SK-N-SH treated with all-trans-retinoic acid at 6 μM for 48 hours (cell line): ENCODE measurements at regions not wholly inside any gene's neighbourhood (a gene's known extent, or its start where the extent isn't known, plus 50 kb on each side); places are given as distances from the start of the nearest gene placed in this dataset.

ENCODE experiments used
- ATAC-seq: fragments of 200-7000 bp; cut with Tn5 transposase; 3 replicates; pipeline ENCODE4 v1.9.1; 2020; ENCODE audit warnings: mild to moderate bottlenecking, moderate library complexity
- ARNTL ChIP-seq: fragments of 450-650 bp; formaldehyde crosslinking; IDR thresholded peaks from 2 replicates; pipeline ENCODE4 v1.5.0; 2020; ENCODE audit warnings: low read depth, mild to moderate bottlenecking, moderate library complexity, borderline replicate concordance
- CSDC2 ChIP-seq: fragments of 250-450 bp; sonication (Bioruptor Pico); IDR thresholded peaks from 2 replicates; pipeline ENCODE4 v1.5.0; 2020; ENCODE audit warnings: mild to moderate bottlenecking, moderate library complexity
- ESRRG ChIP-seq: fragments of 250-450 bp; sonication (Bioruptor Pico); IDR thresholded peaks from 2 replicates; pipeline ENCODE4 v1.6.1; 2021; ENCODE audit warnings: mild to moderate bottlenecking
- GLIS3 ChIP-seq: fragments of 250-450 bp; sonication (Bioruptor Pico); IDR thresholded peaks from 2 replicates; pipeline ENCODE4 v1.5.0; 2020; ENCODE audit warnings: mild to moderate bottlenecking, moderate library complexity
- ISL1 ChIP-seq: fragments of 250-450 bp; sonication (Bioruptor Pico); IDR thresholded peaks from 2 replicates; pipeline ENCODE4 v2.1.2; 2022; ENCODE audit warnings: mild to moderate bottlenecking, moderate library complexity
- PPARA ChIP-seq: fragments of 250-450 bp; sonication (Bioruptor Pico); IDR thresholded peaks from 2 replicates; pipeline ENCODE4 v1.5.0; 2020; ENCODE audit warnings: mild to moderate bottlenecking, borderline replicate concordance
- RARB ChIP-seq: fragments of 250-450 bp; sonication (Bioruptor Pico); IDR thresholded peaks from 2 replicates; pipeline ENCODE4 v1.8.0; 2021; ENCODE audit warnings: mild to moderate bottlenecking, moderate library complexity
- SNAI2 ChIP-seq: fragments of 250-450 bp; sonication (Bioruptor Pico); IDR thresholded peaks from 2 replicates; pipeline ENCODE4 v1.5.0; 2020; ENCODE audit warnings: mild to moderate bottlenecking, moderate library complexity
- TCF4 ChIP-seq: fragments of 250-450 bp; sonication (Bioruptor Pico); IDR thresholded peaks from 2 replicates; pipeline ENCODE4 v1.8.0; 2021; ENCODE audit warnings: mild to moderate bottlenecking, moderate library complexity, borderline replicate concordance
- TOX ChIP-seq: fragments of 250-450 bp; sonication (Bioruptor Pico); IDR thresholded peaks from 2 replicates; pipeline ENCODE4 v1.8.0; 2021; ENCODE audit warnings: mild to moderate bottlenecking, moderate library complexity, borderline replicate concordance
- ZC3H10 ChIP-seq: fragments of 250-450 bp; sonication (Bioruptor Pico); IDR thresholded peaks from 2 replicates; pipeline ENCODE4 v1.5.1; 2021; ENCODE audit warnings: mild to moderate bottlenecking, moderate library complexity
- ZFP3 ChIP-seq: fragments of 250-450 bp; sonication (Bioruptor Pico); IDR thresholded peaks from 2 replicates; pipeline ENCODE4 v1.5.0; 2020; ENCODE audit warnings: mild to moderate bottlenecking, moderate library complexity
- ZFP30 ChIP-seq: fragments of 450-650 bp; formaldehyde crosslinking; IDR thresholded peaks from 2 replicates; pipeline ENCODE4 v1.5.0; 2022; ENCODE audit warnings: mild to moderate bottlenecking, moderate library complexity
- ZNF565 ChIP-seq: fragments of 450-650 bp; formaldehyde crosslinking; conservative IDR thresholded peaks from 2 replicates; pipeline ENCODE4 v1.5.0; 2020; ENCODE audit warnings: low read depth, mild to moderate bottlenecking, moderate library complexity
- ZNF70 ChIP-seq: fragments of 450-650 bp; formaldehyde crosslinking; IDR thresholded peaks from 2 replicates; pipeline ENCODE4 v1.5.0; 2020; ENCODE audit warnings: mild to moderate bottlenecking, moderate library complexity
- ZNF8 ChIP-seq: fragments of 450-650 bp; formaldehyde crosslinking; IDR thresholded peaks from 2 replicates; pipeline ENCODE4 v1.5.0; 2020; ENCODE audit warnings: mild to moderate bottlenecking, moderate library complexity
- TF ChIP-seq, protein P1 (sequence below): fragments of 250-450 bp; sonication (Bioruptor Pico); IDR thresholded peaks from 2 replicates; pipeline ENCODE4 v1.8.0; 2021; ENCODE audit warnings: low read depth, mild to moderate bottlenecking, moderate library complexity, borderline replicate concordance
- TF ChIP-seq, protein P2 (sequence below): fragments of 250-450 bp; sonication (Bioruptor Pico); IDR thresholded peaks from 2 replicates; pipeline ENCODE4 v1.5.1; 2020; ENCODE audit warnings: low read depth, mild to moderate bottlenecking, moderate library complexity
- TF ChIP-seq, protein P3 (sequence below): fragments of 250-450 bp; sonication (Bioruptor Pico); IDR thresholded peaks from 2 replicates; pipeline ENCODE4 v1.5.0; 2020; ENCODE audit warnings: mild to moderate bottlenecking, moderate library complexity
- TF ChIP-seq, protein P4 (sequence below): fragments of 250-450 bp; sonication (Bioruptor Pico); IDR thresholded peaks from 2 replicates; pipeline ENCODE4 v1.8.0; 2020; ENCODE audit warnings: mild to moderate bottlenecking, moderate library complexity, borderline replicate concordance
- TF ChIP-seq, protein P5 (sequence below): fragments of 250-450 bp; sonication (Bioruptor Pico); IDR thresholded peaks from 2 replicates; pipeline ENCODE4 v1.5.1; 2021; ENCODE audit warnings: mild to moderate bottlenecking, moderate library complexity

DNA sequence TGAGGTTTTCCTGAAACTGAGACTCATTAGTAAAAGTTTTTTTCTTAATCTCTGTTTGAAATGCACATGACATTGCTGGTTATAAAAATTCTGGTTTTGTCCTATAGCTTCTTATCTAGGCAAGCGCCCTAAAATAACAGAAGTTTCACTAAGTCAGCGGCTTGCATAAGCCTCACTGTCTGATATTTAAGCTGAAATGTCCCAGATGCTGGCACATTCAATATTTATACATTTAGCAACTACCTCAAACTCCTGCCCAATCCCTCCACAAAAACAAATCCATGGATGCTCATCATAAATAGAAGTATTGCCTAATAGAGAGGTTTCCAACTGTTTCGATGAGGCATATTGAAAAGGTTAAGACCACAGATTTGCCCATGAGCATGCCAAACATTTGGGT, 83.1 kb upstream of the EGR2 start:
- ATAC-seq = no peak
- TF ChIP-seq, protein P1, sequence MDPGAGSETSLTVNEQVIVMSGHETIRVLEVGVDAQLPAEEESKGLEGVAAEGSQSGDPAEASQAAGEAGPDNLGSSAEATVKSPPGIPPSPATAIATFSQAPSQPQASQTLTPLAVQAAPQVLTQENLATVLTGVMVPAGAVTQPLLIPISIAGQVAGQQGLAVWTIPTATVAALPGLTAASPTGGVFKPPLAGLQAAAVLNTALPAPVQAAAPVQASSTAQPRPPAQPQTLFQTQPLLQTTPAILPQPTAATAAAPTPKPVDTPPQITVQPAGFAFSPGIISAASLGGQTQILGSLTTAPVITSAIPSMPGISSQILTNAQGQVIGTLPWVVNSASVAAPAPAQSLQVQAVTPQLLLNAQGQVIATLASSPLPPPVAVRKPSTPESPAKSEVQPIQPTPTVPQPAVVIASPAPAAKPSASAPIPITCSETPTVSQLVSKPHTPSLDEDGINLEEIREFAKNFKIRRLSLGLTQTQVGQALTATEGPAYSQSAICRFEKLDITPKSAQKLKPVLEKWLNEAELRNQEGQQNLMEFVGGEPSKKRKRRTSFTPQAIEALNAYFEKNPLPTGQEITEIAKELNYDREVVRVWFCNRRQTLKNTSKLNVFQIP = no peak
- no peak for TF ChIP-seq SNAI2 (CRISPR knock-in tag)
- TF ChIP-seq ZC3H10 = no peak
- no peak for TF ChIP-seq ESRRG (CRISPR knock-in tag)
- no peak for TF ChIP-seq ZNF565 (CRISPR knock-in tag)
- TF ChIP-seq ZFP3 (CRISPR knock-in tag) = no peak
- no peak for TF ChIP-seq ARNTL
- TF ChIP-seq TCF4 = no peak
- TF ChIP-seq ZNF70 = no peak
- no peak for TF ChIP-seq ISL1 (CRISPR knock-in tag)

DNA sequence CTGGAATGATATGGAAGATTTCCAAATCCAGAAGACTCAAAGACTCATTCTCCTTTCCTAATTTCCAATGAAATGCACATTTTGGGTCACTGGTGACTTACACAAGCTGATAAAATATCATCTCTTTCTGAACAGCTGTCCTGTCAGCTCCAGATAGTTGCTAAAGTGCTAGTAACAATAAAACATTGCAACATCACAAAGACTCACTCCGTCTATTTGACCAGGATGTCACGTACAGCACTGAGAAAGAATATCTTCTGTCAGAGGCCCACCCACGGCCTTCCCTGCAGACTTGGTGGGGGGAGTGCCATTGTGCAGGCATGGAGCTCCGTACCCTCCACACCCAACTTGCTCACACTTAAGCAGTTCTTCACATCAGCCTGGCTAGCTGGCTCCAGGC, 78.9 kb upstream of the EGR2 start:
- TF ChIP-seq ZNF565 (CRISPR knock-in tag) (no peak), ZNF70 (no peak), ZC3H10 (no peak)
- TF ChIP-seq, protein P2, sequence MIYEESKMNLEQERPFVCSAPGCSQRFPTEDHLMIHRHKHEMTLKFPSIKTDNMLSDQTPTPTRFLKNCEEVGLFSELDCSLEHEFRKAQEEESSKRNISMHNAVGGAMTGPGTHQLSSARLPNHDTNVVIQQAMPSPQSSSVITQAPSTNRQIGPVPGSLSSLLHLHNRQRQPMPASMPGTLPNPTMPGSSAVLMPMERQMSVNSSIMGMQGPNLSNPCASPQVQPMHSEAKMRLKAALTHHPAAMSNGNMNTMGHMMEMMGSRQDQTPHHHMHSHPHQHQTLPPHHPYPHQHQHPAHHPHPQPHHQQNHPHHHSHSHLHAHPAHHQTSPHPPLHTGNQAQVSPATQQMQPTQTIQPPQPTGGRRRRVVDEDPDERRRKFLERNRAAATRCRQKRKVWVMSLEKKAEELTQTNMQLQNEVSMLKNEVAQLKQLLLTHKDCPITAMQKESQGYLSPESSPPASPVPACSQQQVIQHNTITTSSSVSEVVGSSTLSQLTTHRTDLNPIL = no peak
- TF ChIP-seq, protein P3, sequence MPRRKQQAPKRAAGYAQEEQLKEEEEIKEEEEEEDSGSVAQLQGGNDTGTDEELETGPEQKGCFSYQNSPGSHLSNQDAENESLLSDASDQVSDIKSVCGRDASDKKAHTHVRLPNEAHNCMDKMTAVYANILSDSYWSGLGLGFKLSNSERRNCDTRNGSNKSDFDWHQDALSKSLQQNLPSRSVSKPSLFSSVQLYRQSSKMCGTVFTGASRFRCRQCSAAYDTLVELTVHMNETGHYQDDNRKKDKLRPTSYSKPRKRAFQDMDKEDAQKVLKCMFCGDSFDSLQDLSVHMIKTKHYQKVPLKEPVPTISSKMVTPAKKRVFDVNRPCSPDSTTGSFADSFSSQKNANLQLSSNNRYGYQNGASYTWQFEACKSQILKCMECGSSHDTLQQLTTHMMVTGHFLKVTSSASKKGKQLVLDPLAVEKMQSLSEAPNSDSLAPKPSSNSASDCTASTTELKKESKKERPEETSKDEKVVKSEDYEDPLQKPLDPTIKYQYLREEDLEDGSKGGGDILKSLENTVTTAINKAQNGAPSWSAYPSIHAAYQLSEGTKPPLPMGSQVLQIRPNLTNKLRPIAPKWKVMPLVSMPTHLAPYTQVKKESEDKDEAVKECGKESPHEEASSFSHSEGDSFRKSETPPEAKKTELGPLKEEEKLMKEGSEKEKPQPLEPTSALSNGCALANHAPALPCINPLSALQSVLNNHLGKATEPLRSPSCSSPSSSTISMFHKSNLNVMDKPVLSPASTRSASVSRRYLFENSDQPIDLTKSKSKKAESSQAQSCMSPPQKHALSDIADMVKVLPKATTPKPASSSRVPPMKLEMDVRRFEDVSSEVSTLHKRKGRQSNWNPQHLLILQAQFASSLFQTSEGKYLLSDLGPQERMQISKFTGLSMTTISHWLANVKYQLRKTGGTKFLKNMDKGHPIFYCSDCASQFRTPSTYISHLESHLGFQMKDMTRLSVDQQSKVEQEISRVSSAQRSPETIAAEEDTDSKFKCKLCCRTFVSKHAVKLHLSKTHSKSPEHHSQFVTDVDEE (CRISPR knock-in tag) = no peak
- no peak for ATAC-seq

DNA sequence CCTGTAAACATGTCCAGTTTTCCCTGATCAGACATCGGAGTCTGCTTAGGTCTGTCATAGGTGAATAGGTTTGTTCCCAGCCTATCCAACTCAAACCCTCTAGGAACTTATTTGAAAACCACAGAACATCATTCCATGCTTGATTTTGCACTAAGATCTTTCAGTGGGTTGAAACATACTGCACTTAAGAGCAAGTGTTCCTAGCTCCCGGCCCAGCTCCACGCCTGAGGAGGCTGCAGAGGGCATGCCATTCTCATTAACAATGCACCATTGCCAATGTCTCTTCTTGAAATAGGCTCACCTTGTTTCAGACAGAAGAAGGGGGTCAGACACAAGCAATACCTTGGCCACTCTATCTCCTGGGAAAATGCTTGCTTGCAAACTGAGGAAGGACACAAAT, 78.0 kb upstream of the EGR2 start:
- no peak for ATAC-seq
- TF ChIP-seq, protein P2 = no peak
- TF ChIP-seq GLIS3 (CRISPR knock-in tag) = no peak
- no peak for TF ChIP-seq ZNF565 (CRISPR knock-in tag)
- TF ChIP-seq, protein P1 = no peak
- TF ChIP-seq ZFP3 (CRISPR knock-in tag) = no peak
- no peak for TF ChIP-seq TOX (CRISPR knock-in tag)
- no peak for TF ChIP-seq ZNF8 (CRISPR knock-in tag)

DNA sequence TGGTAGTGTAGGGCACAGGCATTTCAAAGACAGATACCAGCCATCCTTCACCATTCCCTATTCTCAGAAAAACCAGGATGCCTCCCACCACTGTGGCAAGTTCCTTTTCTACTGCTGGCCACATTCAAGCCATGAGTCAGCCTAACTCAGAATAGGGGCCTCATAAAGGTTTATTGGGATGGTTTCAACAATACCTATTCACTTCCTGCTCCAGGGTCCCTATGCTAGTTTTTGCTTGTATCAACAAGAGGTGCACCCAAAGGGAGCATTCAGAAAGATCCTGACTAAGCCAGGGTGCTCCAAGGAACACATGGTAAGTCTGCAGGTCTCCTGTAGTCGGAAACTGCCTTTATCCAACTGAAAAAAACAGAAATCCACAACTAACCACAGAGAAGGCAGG, 76.9 kb upstream of the EGR2 start:
- no peak for ATAC-seq
- no peak for TF ChIP-seq TCF4
- TF ChIP-seq ARNTL = no peak
- TF ChIP-seq, protein P1 = no peak
- TF ChIP-seq, protein P4, sequence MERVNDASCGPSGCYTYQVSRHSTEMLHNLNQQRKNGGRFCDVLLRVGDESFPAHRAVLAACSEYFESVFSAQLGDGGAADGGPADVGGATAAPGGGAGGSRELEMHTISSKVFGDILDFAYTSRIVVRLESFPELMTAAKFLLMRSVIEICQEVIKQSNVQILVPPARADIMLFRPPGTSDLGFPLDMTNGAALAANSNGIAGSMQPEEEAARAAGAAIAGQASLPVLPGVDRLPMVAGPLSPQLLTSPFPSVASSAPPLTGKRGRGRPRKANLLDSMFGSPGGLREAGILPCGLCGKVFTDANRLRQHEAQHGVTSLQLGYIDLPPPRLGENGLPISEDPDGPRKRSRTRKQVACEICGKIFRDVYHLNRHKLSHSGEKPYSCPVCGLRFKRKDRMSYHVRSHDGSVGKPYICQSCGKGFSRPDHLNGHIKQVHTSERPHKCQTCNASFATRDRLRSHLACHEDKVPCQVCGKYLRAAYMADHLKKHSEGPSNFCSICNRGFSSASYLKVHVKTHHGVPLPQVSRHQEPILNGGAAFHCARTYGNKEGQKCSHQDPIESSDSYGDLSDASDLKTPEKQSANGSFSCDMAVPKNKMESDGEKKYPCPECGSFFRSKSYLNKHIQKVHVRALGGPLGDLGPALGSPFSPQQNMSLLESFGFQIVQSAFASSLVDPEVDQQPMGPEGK (CRISPR knock-in tag) = no peak
- TF ChIP-seq TOX (CRISPR knock-in tag) = no peak
- TF ChIP-seq, protein P5, sequence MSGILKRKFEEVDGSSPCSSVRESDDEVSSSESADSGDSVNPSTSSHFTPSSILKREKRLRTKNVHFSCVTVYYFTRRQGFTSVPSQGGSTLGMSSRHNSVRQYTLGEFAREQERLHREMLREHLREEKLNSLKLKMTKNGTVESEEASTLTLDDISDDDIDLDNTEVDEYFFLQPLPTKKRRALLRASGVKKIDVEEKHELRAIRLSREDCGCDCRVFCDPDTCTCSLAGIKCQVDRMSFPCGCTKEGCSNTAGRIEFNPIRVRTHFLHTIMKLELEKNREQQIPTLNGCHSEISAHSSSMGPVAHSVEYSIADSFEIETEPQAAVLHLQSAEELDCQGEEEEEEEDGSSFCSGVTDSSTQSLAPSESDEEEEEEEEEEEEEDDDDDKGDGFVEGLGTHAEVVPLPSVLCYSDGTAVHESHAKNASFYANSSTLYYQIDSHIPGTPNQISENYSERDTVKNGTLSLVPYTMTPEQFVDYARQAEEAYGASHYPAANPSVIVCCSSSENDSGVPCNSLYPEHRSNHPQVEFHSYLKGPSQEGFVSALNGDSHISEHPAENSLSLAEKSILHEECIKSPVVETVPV = no peak
- no peak for TF ChIP-seq ZFP3 (CRISPR knock-in tag)
- no peak for TF ChIP-seq ZFP30 (CRISPR knock-in tag)
- TF ChIP-seq ISL1 (CRISPR knock-in tag) = no peak
- TF ChIP-seq ESRRG (CRISPR knock-in tag) = no peak
- TF ChIP-seq ZNF565 (CRISPR knock-in tag) = no peak
- TF ChIP-seq ZC3H10 = no peak
- TF ChIP-seq CSDC2 (CRISPR knock-in tag) = no peak
- no peak for TF ChIP-seq GLIS3 (CRISPR knock-in tag)
- no peak for TF ChIP-seq RARB (CRISPR knock-in tag)
- TF ChIP-seq PPARA (CRISPR knock-in tag) = no peak
